Testis (tissue), 2 donors: ENCODE measurements at regions not wholly inside any gene's neighbourhood (a gene's known extent, or its start where the extent isn't known, plus 50 kb on each side); places are given as distances from the start of the nearest gene placed in this dataset.

Experiments used
- DNase-seq: peaks from one replicate; pipeline ENCODE4 v3.0.0-alpha.2; 2019
- H3K27ac ChIP-seq, 2 donors: fragments of 200-600 bp; sonication (generic); one replicate each; pipeline ENCODE4 v1.5.1; 2019
- H3K27me3 ChIP-seq: fragments of 200-600 bp; sonication (generic); one replicate; pipeline ENCODE4 v1.5.1; 2019
- H3K36me3 ChIP-seq: fragments of 200-600 bp; sonication (generic); one replicate; pipeline ENCODE4 v1.5.1; 2017; ENCODE audit warnings: low read depth; ENCODE audit errors: missing control alignments
- H3K4me1 ChIP-seq: fragments of 200-600 bp; sonication (generic); one replicate; pipeline ENCODE4 v1.5.1; 2019
- H3K4me3 ChIP-seq, 2 donors: fragments of 200-600 bp; sonication (generic); one replicate each; pipeline ENCODE4 v1.5.1; 2017 to 2019
- H3K9me3 ChIP-seq: fragments of 200-600 bp; sonication (generic); one replicate; pipeline ENCODE4 v1.5.1; 2017
- CTCF ChIP-seq, 3 experiments: fragments of 450-650 bp in 2 of 3; fragments of 200-600 bp in 1 of 3; sonication (generic) in 1 of 3; IDR thresholded peaks; one replicate each; pipeline ENCODE4 v1.5.1; 2016 to 2019; ENCODE audit warnings: antibody characterized with exemption in 3 of 3, mild to moderate bottlenecking in 2 of 3, moderate library complexity in 1 of 3
- POLR2A ChIP-seq: fragments of 450-650 bp; IDR thresholded peaks from one replicate; pipeline ENCODE4 v1.6.1; 2017; ENCODE audit warnings: antibody characterized with exemption, mild to moderate bottlenecking, moderate library complexity
- WGBS, 2 donors: methylation state at CpG; one replicate each; pipeline ENCODE4 v1.1.5; 2018; 5-methylcytosine and 5-hydroxymethylcytosine counted together
- intact Hi-C: fragments of 100-400 bp; cut with DNase I; formaldehyde crosslinking; loops from one replicate; pipeline ENCODE4 v1.15.1; 2023; ENCODE audit warnings: low total_unique reads

- Histone ChIP-seq H3K27me3 (no peaks in the 10 kb centered on the region), H3K36me3 (no peaks in the 10 kb centered on the region), H3K9me3 (no peaks in the 10 kb centered on the region), H3K4me3 (no peak overlapping the region), H3K27ac (no peak overlapping the region), H3K4me1 (no peaks in the 10 kb centered on the region)
- intact Hi-C loops, result no loop called here
- WGBS, 2 donors, result 25 to 33% methylated on average over 1 of the region's 1 CpG
- DNase-seq, result no peak
- no peak for TF ChIP-seq CTCF (IDR thresholded peaks at IDR 0.05)
- no peak for TF ChIP-seq POLR2A
Measured at GRCh38 chr4:15348236-15348635, 79.6 kb upstream of the C1QTNF7 start.

GRCh38 chr4:15348695-15349094 is 79.1 kb upstream of the C1QTNF7 start:
- intact Hi-C loops, result no loop called here
- Histone ChIP-seq H3K36me3 (no peaks in the 10 kb centered on the region), H3K4me3 (no peak overlapping the region), H3K27ac (no peak overlapping the region), H3K27me3 (no peaks in the 10 kb centered on the region), H3K4me1 (no peaks in the 10 kb centered on the region), H3K9me3 (no peaks in the 10 kb centered on the region)
- TF ChIP-seq CTCF (IDR thresholded peaks at IDR 0.05) (no peak), POLR2A (no peak)
- DNase-seq, result no peak
- 95% methylated on average over 1 of the region's 1 CpG for WGBS, 2 donors

GRCh38 chr4:15349531-15349935 is 78.3 kb upstream of the C1QTNF7 start:
- intact Hi-C loops, result no loop called here
- H3K4me3 ChIP-seq, result no peak overlapping the region
- H3K36me3 ChIP-seq, result no peaks in the 10 kb centered on the region
- no peaks in the 10 kb centered on the region for H3K9me3 ChIP-seq
- no peaks in the 10 kb centered on the region for H3K4me1 ChIP-seq
- no peak for TF ChIP-seq CTCF (IDR thresholded peaks at IDR 0.05)
- H3K27me3 ChIP-seq, result no peaks in the 10 kb centered on the region
- 31 to 38% methylated on average over 3 of the region's 3 CpGs for WGBS, 2 donors
- no peak for DNase-seq
- no peak overlapping the region for H3K27ac ChIP-seq

- Histone ChIP-seq H3K27ac (no peak overlapping the region), H3K27me3 (no peaks in the 10 kb centered on the region), H3K9me3 (no peaks in the 10 kb centered on the region), H3K4me3 (no peak overlapping the region), H3K4me1 (no peaks in the 10 kb centered on the region), H3K36me3 (no peaks in the 10 kb centered on the region)
- intact Hi-C loops, result no loop called here
- no peak for DNase-seq
- WGBS, 2 donors, result 80 to 92% methylated on average over 1 of the region's 1 CpG
- TF ChIP-seq POLR2A (no peak), CTCF (IDR thresholded peaks at IDR 0.05) (no peak)
Measured at GRCh38 chr4:15349965-15350364, 77.9 kb upstream of the C1QTNF7 start.

- Histone ChIP-seq H3K27ac (no peak overlapping the region), H3K4me1 (no peaks in the 10 kb centered on the region), H3K27me3 (no peaks in the 10 kb centered on the region), H3K4me3 (no peak overlapping the region), H3K9me3 (no peaks in the 10 kb centered on the region), H3K36me3 (no peaks in the 10 kb centered on the region)
- TF ChIP-seq CTCF (IDR thresholded peaks at IDR 0.05), result no peak
- TF ChIP-seq POLR2A, result no peak
- WGBS, 2 donors, result 49 to 66% methylated on average over 2 of the region's 2 CpGs
- intact Hi-C loops, result no loop called here
- no peak for DNase-seq
Measured at GRCh38 chr4:15352524-15352923, 75.3 kb upstream of the C1QTNF7 start.
